ENCODE measurements at regions not wholly inside any gene's neighbourhood (a gene's known extent, or its start where the extent isn't known, plus 50 kb on each side); places are given as distances from the start of the nearest gene placed in this dataset.

DNA sequence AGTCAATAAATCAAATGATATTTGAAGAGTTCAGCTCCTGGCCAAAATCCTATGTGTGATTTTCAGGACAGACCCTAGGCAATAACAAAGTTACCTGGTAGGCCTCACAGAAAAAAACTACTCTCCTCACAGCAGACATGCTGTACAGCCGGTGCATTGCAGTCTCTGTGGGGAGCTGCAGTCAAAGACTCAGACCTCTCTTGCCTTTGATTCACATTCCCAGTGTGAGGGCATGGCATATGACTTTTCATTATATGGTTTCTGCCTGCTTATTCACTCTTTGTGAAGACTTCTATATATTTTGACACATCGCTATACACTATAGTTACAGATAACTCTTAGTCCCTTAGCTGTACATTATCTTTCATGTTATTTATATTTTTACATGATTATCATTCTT, 2684.3 kb upstream of the PCDH20 start:
- no TSS peak for BruUV-seq (replicated peaks)
- H3K9me3 ChIP-seq (ENCODE audit: control insufficient read depth in 1 of 2, insufficient read depth in 1 of 2, low read depth in 1 of 2, low read length in 2 of 2) = no peaks in the 10 kb centered on the region
- no peak overlapping the region for H2AFZ ChIP-seq (ENCODE audit: low read depth, low read length, poor library complexity, severe bottlenecking)
- ATAC-seq = no peak
- CTCF ChIA-PET = no interaction called here
- no peaks in the 10 kb centered on the region for H4K20me1 ChIP-seq (ENCODE audit: insufficient read depth)
- no peak overlapping the region for H3K9ac ChIP-seq (ENCODE audit: low read length)
- intact Hi-C loops (cut with micrococcal nuclease) = no loop called here
- TF ChIP-seq FOSL1 (IDR thresholded peaks at IDR 0.05; ENCODE audit: low read depth) = no peak
- no peak for TF ChIP-seq YY1 (IDR thresholded peaks at IDR 0.05; ENCODE audit: extremely low read depth, insufficient replicate concordance, low read depth, low read length)
- TF ChIP-seq JUND (IDR thresholded peaks at IDR 0.05) = no peak
- TF ChIP-seq ELF1 (IDR thresholded peaks at IDR 0.05; ENCODE audit: borderline replicate concordance, low read depth) = no peak
- no peak for TF ChIP-seq RAD21 (IDR thresholded peaks at IDR 0.05; ENCODE audit: low read depth)
- no peak for TF ChIP-seq CEBPB (IDR thresholded peaks at IDR 0.05; ENCODE audit: low read depth)
- TF ChIP-seq, protein P1, sequence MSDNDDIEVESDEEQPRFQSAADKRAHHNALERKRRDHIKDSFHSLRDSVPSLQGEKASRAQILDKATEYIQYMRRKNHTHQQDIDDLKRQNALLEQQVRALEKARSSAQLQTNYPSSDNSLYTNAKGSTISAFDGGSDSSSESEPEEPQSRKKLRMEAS (IDR thresholded peaks at IDR 0.05) = no peak
- TF ChIP-seq TCF7L2 (IDR thresholded peaks at IDR 0.05; ENCODE audit: borderline replicate concordance, extremely low read depth, insufficient read depth, insufficient read length) = no peak
- no peak for TF ChIP-seq POLR2A (IDR thresholded peaks at IDR 0.05; ENCODE audit: borderline replicate concordance, extremely low read depth, insufficient read depth, insufficient read length)
- TF ChIP-seq SIN3A (IDR thresholded peaks at IDR 0.05; ENCODE audit: low read depth) = no peak
- TF ChIP-seq, protein P2, sequence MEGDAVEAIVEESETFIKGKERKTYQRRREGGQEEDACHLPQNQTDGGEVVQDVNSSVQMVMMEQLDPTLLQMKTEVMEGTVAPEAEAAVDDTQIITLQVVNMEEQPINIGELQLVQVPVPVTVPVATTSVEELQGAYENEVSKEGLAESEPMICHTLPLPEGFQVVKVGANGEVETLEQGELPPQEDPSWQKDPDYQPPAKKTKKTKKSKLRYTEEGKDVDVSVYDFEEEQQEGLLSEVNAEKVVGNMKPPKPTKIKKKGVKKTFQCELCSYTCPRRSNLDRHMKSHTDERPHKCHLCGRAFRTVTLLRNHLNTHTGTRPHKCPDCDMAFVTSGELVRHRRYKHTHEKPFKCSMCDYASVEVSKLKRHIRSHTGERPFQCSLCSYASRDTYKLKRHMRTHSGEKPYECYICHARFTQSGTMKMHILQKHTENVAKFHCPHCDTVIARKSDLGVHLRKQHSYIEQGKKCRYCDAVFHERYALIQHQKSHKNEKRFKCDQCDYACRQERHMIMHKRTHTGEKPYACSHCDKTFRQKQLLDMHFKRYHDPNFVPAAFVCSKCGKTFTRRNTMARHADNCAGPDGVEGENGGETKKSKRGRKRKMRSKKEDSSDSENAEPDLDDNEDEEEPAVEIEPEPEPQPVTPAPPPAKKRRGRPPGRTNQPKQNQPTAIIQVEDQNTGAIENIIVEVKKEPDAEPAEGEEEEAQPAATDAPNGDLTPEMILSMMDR (IDR thresholded peaks at IDR 0.05 in 2 of 3, conservative IDR thresholded peaks at IDR 0.05 in 1 of 3; ENCODE audit: borderline replicate concordance in 1 of 3, insufficient read depth in 1 of 3, low read depth in 2 of 3, low read length in 2 of 3) = no peak
- TF ChIP-seq POLR2AphosphoS5 (IDR thresholded peaks at IDR 0.05; ENCODE audit: low read depth, low read length) = no peak
- TF ChIP-seq, protein P3, sequence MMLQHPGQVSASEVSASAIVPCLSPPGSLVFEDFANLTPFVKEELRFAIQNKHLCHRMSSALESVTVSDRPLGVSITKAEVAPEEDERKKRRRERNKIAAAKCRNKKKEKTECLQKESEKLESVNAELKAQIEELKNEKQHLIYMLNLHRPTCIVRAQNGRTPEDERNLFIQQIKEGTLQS (IDR thresholded peaks at IDR 0.05) = no peak
- no peak for TF ChIP-seq EZH2phosphoT487 (IDR thresholded peaks at IDR 0.05; ENCODE audit: borderline replicate concordance)
- TF ChIP-seq, protein P4, sequence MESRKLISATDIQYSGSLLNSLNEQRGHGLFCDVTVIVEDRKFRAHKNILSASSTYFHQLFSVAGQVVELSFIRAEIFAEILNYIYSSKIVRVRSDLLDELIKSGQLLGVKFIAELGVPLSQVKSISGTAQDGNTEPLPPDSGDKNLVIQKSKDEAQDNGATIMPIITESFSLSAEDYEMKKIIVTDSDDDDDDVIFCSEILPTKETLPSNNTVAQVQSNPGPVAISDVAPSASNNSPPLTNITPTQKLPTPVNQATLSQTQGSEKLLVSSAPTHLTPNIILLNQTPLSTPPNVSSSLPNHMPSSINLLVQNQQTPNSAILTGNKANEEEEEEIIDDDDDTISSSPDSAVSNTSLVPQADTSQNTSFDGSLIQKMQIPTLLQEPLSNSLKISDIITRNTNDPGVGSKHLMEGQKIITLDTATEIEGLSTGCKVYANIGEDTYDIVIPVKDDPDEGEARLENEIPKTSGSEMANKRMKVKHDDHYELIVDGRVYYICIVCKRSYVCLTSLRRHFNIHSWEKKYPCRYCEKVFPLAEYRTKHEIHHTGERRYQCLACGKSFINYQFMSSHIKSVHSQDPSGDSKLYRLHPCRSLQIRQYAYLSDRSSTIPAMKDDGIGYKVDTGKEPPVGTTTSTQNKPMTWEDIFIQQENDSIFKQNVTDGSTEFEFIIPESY (IDR thresholded peaks at IDR 0.05; ENCODE audit: extremely low read depth, insufficient replicate concordance, low read length) = no peak
- no peak for TF ChIP-seq SP1 (IDR thresholded peaks at IDR 0.05; ENCODE audit: low read depth)
- no peak for TF ChIP-seq SRF (IDR thresholded peaks at IDR 0.05; ENCODE audit: low read depth)
- no peak for TF ChIP-seq ZFX (IDR thresholded peaks at IDR 0.05)
- POLR2A ChIA-PET = no interaction called here
- H3K27me3 ChIP-seq (ENCODE audit: insufficient read depth, low read length) = no peaks in the 10 kb centered on the region
- H3K79me2 ChIP-seq (ENCODE audit: insufficient read depth, low read length) = no peaks in the 10 kb centered on the region
- no peak overlapping the region for H3K27ac ChIP-seq (ENCODE audit: low read depth, low read length)
- H3K36me3 ChIP-seq (ENCODE audit: control insufficient read depth in 1 of 2, insufficient read depth in 2 of 2, low read length in 2 of 2) = no peaks in the 10 kb centered on the region
- no peak overlapping the region for H3K4me2 ChIP-seq (ENCODE audit: low read length)
- no peaks in the 10 kb centered on the region for H3K9me2 ChIP-seq (ENCODE audit: insufficient read depth)
- RAD21 ChIA-PET (ENCODE audit: low non-redundant PET in 1 of 2, low total read pairs in 2 of 2, uncharacterized antibody in 2 of 2, unreplicated experiment in 2 of 2) = no interaction called here
- H3K4me1 ChIP-seq (ENCODE audit: control insufficient read depth in 1 of 2, insufficient read depth in 2 of 2, low read length in 2 of 2) = no peaks in the 10 kb centered on the region
- DNase-seq (ENCODE audit: low read depth, low spot score) = no peak
- no peak overlapping the region for H3K4me3 ChIP-seq (replicated peaks in 1 of 2; ENCODE audit: low read depth in 1 of 2, low read length in 2 of 2)

All from HCT116 (cell line).